NCI-H460 (cell line): ENCODE measurements at regions not wholly inside any gene's neighbourhood (a gene's known extent, or its start where the extent isn't known, plus 50 kb on each side); places are given as distances from the start of the nearest gene placed in this dataset.
"Not testable (repeated sequence)": the region's sequence is repeated elsewhere in the genome, so short reads cannot be mapped to it uniquely, and the experiment has no call there.

Experiments used
- DNase-seq: peaks from one replicate; pipeline ENCODE4 v3.0.0-alpha.2; 2016; ENCODE audit warnings: low read depth; ENCODE audit errors: extremely low read depth

DNA sequence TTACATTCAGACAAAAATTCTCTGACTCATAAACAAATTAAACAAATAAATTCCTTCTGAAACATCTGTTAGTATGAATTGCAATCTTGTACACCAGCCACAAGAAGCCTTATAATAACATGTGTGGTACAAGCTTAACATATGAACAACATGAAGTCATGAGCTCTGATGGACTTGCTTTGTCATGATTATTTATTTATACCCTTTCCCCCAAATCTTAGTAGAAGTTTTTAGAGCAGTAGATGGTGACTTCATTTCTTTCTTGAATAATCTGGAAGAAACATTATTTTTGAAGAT is 633.4 kb downstream of the EPHA3 start:
- no peak for DNase-seq

DNA sequence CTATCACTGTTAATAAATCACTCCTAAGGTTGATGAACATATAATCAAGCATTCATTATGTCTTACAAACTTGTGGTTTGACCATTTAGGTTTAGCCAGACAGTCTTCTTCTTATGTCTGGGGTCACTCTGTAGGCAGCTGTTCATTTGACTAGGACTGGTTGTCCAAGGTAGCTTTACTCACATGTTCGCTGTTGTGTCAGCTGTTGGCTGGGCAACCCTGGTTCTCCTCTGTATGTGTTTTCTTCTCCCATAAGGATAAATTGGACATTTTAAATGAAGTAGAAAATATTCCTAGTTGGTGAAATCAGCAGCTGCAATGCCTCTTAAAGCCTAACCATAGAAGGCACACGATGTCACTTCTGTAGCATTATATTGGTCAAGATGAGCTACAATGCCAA is 635.1 kb downstream of the EPHA3 start:
- DNase-seq, result no peak

DNA sequence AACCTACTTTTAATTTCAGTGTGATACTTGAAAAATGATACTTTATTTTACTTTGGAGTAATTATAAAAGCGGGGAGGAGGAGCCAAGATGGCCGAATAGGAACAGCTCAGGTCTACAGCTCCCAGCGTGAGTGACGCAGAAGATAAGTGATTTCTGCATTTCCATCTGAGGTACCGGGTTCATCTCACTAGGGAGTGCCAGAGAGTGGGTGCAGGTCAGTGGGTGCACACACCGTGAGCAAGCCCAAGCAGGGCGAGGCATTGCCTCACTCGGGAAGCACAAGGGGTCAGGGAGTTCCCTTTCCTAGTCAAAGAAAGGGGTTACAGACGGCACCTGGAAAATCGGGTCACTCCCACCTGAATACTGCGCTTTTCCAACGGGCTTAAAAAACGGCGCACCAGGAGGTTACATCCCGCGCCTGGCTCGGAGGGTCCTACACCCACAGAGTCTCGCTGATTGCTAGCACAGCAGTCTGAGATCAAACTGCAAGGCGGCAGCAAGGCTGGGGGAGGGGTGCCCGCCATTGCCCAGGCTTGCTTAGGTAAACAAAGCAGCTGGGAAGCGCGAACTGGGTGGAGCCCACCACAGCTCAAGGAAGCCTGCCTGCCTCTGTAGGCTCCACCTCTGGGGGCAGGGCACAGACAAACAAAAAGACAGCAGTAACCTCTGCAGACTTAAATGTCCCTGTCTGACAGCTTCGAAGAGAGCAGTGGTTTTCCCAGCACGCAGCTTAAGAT is 640.3 kb downstream of the EPHA3 start:
- not testable (repeated sequence) for DNase-seq

GRCh38 chr3:89762405-89762804 is 655.0 kb downstream of the EPHA3 start:
- DNase-seq, result no peak

DNA sequence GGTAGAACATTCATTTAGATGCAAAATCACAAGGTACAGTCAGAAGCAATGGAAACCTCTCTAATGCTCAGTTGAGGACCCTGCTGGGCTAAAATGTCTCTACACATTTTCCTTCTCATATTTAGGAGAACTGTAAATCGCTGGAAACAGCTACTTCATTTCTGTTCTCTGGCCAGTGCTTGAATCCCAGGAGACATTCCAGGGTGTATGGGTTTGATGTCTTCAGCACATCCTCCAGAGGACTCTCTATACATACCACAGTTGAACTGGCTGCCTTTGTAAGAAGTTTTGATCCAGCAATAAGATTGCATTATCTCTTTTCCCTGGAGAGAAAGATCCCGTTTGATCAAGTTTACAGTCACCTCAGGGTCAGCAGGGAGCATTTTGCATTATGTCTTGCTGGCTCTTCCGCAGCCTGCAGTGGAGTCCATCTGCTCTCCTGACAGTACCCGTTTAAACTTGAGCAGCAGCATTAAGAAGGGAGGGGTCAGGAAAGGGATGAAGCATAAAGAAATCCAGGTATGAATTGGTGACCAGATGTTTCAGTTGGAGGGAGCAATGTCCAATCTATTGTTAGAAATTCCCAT is 676.0 kb downstream of the EPHA3 start:
- DNase-seq, result no peak

DNA sequence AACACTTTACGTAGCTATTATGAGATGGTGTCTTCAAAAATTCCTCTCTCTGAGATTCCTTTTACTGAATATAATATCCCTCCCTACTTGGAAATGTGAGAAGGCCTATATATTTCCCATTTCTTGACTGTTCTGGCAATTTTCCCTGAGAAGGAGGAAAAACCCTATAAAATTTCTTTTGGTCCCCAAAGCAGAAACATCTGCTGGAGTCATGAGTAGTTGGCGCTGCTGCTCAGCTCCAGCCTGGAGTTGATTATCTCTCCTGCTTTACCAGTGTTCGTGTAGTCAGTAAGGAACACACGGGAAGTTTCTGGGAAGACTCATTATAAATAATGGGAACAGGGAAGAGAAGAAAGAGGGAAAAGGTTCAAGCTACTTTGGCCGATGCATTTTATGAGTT is 680.1 kb downstream of the EPHA3 start:
- DNase-seq, result no peak

- DNase-seq, result no peak
Measured at GRCh38 chr3:89787979-89788378, 680.6 kb downstream of the EPHA3 start.

- DNase-seq, result no peak
Measured at GRCh38 chr3:89795506-89795905, 688.1 kb downstream of the EPHA3 start.

DNA sequence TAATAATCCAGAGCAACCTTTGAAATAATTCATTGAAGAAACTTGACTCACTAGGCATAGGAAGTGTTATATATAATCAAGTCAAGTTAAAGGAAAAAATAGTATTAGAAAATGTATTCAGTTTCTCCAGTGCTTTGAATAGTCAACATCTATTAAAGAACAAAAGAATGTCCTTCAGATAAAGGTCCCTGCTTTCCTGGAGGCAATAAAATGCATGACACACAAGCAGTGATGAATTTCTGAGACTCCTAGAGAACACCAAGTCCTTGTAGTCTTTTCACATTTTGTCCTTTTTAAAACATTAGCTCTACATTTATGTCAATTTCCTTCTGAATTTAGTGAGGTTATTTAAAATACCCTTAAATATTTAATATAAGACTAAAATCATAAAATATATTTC is 695.5 kb downstream of the EPHA3 start:
- no peak for DNase-seq

- no peak for DNase-seq
Measured at GRCh38 chr3:89803711-89804110, 696.3 kb downstream of the EPHA3 start.

- no peak for DNase-seq
Measured at GRCh38 chr3:89806166-89806565, 698.7 kb downstream of the EPHA3 start.

DNA sequence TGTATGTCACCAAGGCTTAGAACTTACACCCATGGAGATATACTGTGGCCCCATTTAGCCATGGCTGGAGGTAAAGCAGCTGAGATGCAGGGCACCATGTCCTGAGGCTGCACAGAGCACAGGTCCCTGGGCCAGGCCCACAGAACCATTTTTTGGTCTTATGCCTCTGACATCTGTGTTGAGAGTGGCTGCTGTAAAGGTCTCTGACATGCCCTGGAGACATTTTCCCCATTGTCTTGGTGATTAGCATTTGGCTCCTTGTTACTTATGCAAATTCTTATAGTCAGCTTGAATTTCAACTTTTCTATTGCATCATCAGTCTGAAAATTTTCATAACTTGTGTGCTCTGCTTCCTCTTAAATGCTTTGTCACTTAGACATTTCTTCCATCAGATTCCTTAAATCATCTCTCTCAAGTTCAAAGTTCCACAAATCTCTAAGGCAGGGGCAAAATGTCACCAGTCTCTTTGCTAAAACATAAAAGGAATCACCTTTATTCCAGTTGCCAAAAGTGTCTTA is 701.3 kb downstream of the EPHA3 start:
- no peak for DNase-seq

- DNase-seq, result no peak
Measured at GRCh38 chr3:89813500-89813899, 706.1 kb downstream of the EPHA3 start.

DNA sequence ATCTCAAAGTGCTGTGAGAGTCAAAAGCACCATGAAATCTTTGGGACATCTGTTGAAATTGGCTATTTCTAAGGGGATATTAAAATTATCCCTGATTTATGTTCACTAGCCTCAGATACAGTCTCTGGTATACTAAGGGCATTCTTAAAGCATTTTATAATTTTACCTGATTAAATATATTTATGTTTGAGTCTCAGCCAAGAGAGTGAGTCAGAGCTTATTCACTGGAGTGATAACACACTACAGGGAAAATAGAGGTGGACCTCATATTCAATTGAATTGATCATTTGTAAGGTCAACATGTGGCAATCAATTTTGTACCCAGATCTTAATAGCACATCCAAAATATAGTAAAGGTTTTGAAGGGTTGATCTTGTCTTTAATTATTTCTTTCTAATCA is 733.6 kb downstream of the EPHA3 start:
- DNase-seq, result no peak

GRCh38 chr3:89845053-89845452 is 737.6 kb downstream of the EPHA3 start:
- DNase-seq, result no peak

DNA sequence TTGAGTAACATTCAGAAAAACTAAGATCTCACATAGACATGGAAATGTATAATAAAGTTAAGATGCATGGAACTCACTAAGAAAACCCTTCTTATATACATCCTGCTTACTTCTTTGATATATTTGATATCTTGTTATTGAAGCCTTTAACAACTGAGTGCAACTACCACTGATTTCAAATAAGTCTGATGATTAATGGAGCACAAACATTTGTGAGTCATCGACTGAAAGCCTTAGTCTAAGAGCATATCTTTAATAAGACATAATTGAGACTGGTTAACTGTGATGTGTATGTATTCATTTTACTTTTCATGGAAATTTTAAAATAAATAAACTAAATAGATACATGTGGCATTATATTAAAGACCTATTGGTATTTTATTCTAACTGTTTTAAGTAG is 740.5 kb downstream of the EPHA3 start:
- DNase-seq, result no peak

- peak; percentile 27 for DNase-seq
Measured at GRCh38 chr3:89851974-89852621, 744.7 kb downstream of the EPHA3 start.

DNA sequence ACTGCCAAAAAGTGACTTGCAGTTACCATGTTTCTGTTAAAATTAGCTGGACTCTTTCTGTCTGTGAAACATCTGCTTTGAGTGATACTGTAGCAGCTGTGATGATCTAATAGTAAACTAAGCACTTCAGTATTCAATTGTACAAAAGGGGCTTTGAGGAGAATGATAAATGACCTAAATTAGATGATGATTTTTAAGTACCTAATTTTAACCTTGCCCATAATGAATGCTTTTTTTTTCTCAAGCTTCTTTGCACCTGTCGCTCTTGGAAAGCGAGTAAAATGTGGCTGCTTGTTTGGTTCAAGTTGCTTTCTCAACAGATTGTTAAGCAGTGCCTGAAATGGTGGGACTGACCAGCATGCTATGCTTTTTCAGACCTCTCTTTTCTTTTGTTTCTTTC is 752.3 kb downstream of the EPHA3 start:
- DNase-seq, result no peak

GRCh38 chr3:89867286-89867685 is 759.9 kb downstream of the EPHA3 start:
- no peak for DNase-seq

- no peak for DNase-seq
Measured at GRCh38 chr3:89876116-89876515, 768.7 kb downstream of the EPHA3 start.

- DNase-seq, result no peak
Measured at GRCh38 chr3:89877230-89877629, 769.8 kb downstream of the EPHA3 start.

GRCh38 chr3:89889386-89889785 is 782.0 kb downstream of the EPHA3 start:
- no peak for DNase-seq
